IPS-20b (cell line): ENCODE measurements at regions not wholly inside any gene's neighbourhood (a gene's known extent, or its start where the extent isn't known, plus 50 kb on each side); places are given as distances from the start of the nearest gene placed in this dataset.
"Not testable (repeated sequence)": the region's sequence is repeated elsewhere in the genome, so short reads cannot be mapped to it uniquely, and the experiment has no call there.

Source experiments
- H3K27ac ChIP-seq: one replicate; pipeline ENCODE4 v1.5.1; 2013; ENCODE audit warnings: low read length
- H3K27me3 ChIP-seq: 2 replicates; pipeline ENCODE4 v1.6.1; 2013; ENCODE audit warnings: mild to moderate bottlenecking, low read length, inconsistent platforms; ENCODE audit not compliant: insufficient read depth
- H3K36me3 ChIP-seq: 2 replicates; pipeline ENCODE4 v1.6.1; 2013; ENCODE audit warnings: low read depth, mild to moderate bottlenecking, inconsistent platforms, low read length, moderate library complexity; ENCODE audit not compliant: insufficient read depth
- H3K4me1 ChIP-seq: 2 replicates; pipeline ENCODE4 v1.6.1; 2013; ENCODE audit warnings: mild to moderate bottlenecking, control low read depth, inconsistent platforms, low read length, moderate library complexity; ENCODE audit not compliant: insufficient read depth
- H3K4me3 ChIP-seq: 2 replicates; pipeline ENCODE4 v1.5.1; 2013; ENCODE audit warnings: mild to moderate bottlenecking, low read length, inconsistent platforms
- H3K9ac ChIP-seq: 2 replicates; pipeline ENCODE4 v1.6.1; 2013; ENCODE audit warnings: low read depth, mild to moderate bottlenecking, inconsistent platforms, low read length, moderate library complexity
- H3K9me3 ChIP-seq: 2 replicates; pipeline ENCODE4 v1.6.1; 2013; ENCODE audit warnings: mild to moderate bottlenecking, low read depth, low read length, inconsistent platforms; ENCODE audit not compliant: insufficient read depth

DNA sequence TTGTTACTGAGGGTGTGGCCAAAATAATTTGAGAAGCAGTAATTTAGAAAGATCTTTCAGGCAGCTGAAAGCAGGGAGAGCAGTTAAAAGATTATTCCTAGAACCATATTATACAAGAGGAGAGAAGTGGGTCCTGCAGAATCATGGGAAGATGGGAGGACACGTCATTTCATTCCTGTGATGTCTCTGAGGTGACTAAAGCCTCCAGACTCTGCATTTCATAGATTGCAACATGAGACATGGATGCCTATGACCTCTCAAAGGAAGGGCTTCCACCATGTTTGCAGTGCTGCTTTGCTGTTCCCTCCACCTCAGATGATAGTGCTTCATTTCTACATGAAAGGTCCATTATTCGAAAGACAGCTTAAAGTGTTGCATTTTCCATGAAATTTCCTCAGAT is 788.4 kb downstream of the TSN start:
- Histone ChIP-seq H3K4me1 (no peaks in the 10 kb centered on the region), H3K9me3 (no peaks in the 10 kb centered on the region), H3K27ac (no peak overlapping the region), H3K4me3 (no peak overlapping the region), H3K9ac (no peak overlapping the region), H3K27me3 (no peaks in the 10 kb centered on the region), H3K36me3 (no peaks in the 10 kb centered on the region)

GRCh38 chr2:122545821-122546220 is 790.4 kb downstream of the TSN start:
- Histone ChIP-seq H3K9ac (no peak overlapping the region), H3K27me3 (no peaks in the 10 kb centered on the region), H3K9me3 (peaks cover 7% of the 10 kb centered on the region; the same call in 1 of the 2 replicates), H3K4me1 (no peaks in the 10 kb centered on the region), H3K4me3 (no peak overlapping the region), H3K36me3 (no peaks in the 10 kb centered on the region), H3K27ac (no peak overlapping the region)

DNA sequence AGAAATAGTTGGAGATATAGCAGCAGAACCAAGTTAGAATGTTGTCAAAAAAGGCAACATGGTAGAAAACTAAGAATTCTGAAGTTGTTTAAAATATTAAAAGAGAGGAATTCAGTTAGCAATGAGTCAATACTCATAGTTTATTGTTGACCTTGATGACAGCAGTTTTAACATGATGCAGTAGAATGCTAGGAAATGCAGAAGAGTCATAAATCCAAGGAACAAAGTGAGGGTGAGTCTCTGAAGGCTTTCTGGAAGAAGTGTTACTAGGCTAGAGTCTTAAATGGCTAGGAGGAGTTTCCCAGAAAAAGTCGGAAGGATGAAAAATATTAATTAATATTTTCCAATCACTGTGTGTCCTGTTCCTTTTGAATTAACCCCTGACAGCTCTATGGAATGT is 807.3 kb downstream of the TSN start:
- Histone ChIP-seq H3K36me3 (no peaks in the 10 kb centered on the region), H3K9me3 (no peaks in the 10 kb centered on the region), H3K27me3 (no peaks in the 10 kb centered on the region), H3K4me3 (no peak overlapping the region), H3K27ac (no peak overlapping the region), H3K4me1 (no peaks in the 10 kb centered on the region), H3K9ac (no peak overlapping the region)

DNA sequence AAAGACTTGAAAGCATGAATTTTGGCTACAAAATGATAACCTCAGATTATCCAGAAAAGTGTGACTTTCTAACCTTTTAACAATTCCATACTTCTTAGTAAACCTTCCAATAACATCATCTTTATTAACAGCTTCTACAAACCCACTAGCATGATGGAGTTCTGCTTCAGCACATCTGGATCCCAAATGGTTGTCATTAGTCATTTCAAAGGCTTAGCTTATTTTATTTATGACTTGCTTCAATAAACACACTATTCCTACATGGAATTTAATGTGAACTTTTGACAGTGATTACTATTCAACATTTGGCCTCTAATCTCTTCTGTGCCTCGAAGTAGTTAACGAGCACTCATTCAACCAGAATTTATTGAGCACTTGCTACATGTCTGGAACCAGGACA is 808.3 kb downstream of the TSN start:
- H3K9ac ChIP-seq, result no peak overlapping the region

DNA sequence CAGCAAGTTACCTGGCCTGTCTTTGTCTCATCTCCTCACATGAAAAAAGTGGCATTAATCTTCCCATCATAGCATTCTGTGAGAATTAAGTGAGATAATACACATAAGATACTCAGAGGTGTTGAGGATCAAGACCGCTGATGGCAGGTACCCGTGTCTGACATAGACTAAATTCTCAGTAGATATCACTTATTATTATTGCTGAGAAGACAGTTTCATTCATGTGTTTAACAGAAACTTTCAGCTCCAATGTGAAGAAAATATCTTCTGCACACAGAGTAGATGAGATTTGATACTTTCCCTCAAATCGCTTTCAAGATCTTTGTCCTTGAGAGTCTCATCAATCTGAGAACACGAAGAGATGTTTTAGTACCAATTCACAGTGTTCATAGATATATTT is 809.4 kb downstream of the TSN start:
- H3K27me3 ChIP-seq, result no peaks in the 10 kb centered on the region
- H3K9me3 ChIP-seq, result no peaks in the 10 kb centered on the region
- H3K27ac ChIP-seq, result no peak overlapping the region
- no peak overlapping the region for H3K9ac ChIP-seq
- H3K4me1 ChIP-seq, result no peaks in the 10 kb centered on the region
- H3K4me3 ChIP-seq, result no peak overlapping the region
- no peaks in the 10 kb centered on the region for H3K36me3 ChIP-seq

More for the DNA sequence above, 808.3 kb downstream of the TSN start:
- no peaks in the 10 kb centered on the region for H3K9me3 ChIP-seq
- H3K27me3 ChIP-seq, result no peaks in the 10 kb centered on the region
- H3K36me3 ChIP-seq, result no peaks in the 10 kb centered on the region
- no peak overlapping the region for H3K27ac ChIP-seq
- H3K4me3 ChIP-seq, result no peak overlapping the region
- no peaks in the 10 kb centered on the region for H3K4me1 ChIP-seq

GRCh38 chr2:122565364-122565763 is 809.9 kb downstream of the TSN start:
- H3K4me3 ChIP-seq, result no peak overlapping the region
- H3K4me1 ChIP-seq, result no peaks in the 10 kb centered on the region
- H3K36me3 ChIP-seq, result no peaks in the 10 kb centered on the region
- no peak overlapping the region for H3K27ac ChIP-seq
- no peaks in the 10 kb centered on the region for H3K9me3 ChIP-seq
- no peak overlapping the region for H3K9ac ChIP-seq
- H3K27me3 ChIP-seq, result no peaks in the 10 kb centered on the region

DNA sequence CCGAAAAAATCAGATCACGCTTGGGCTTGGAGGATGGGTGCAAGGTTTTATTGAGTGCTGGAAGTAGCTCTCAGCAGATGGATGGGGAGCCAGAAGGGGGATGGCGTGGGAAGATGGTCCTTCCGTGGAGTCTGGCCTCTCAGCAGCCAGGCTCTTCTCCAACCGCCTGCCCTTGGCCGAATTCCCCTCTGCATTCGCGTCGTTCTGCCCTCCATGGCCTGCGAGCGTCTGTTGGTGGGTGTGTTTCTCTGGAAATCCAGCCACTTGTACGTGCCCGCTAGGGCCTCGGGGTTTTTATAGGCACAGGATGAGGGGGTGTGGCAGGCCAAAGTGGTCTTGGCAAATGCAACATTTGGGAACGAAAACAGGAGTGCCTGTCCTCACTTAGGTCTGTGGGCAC is 815.2 kb downstream of the TSN start:
- Histone ChIP-seq H3K27ac (no peak overlapping the region), H3K36me3 (no peaks in the 10 kb centered on the region), H3K4me1 (no peaks in the 10 kb centered on the region), H3K27me3 (no peaks in the 10 kb centered on the region), H3K4me3 (no peak overlapping the region), H3K9me3 (no peaks in the 10 kb centered on the region), H3K9ac (no peak overlapping the region)

- not testable (repeated sequence) for H3K36me3 ChIP-seq, H3K4me1 ChIP-seq, H3K9me3 ChIP-seq, H3K27ac ChIP-seq, H3K27me3 ChIP-seq, H3K4me3 ChIP-seq, H3K9ac ChIP-seq
These were observed 816.0 kb downstream of the TSN start for GRCh38 chr2:122571471-122571870.

DNA sequence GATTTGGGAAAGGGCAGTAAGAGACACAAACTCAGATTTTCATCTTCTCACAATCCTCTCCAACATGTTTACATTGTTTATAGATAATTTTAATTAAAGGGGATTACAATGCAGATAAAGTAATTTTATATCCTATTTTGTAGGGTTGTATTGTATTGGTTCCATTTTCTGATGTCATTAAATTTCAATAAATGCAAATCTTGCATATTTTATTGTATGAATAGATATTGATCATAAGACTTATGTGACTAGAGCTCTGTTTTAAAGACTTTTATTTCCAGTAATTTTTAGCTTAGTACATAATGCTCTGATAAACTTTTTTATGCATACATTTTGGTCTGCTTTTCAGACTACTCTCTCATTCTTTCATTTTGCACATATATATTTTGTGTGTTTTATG is 819.6 kb downstream of the TSN start:
- Histone ChIP-seq H3K36me3 (no peaks in the 10 kb centered on the region), H3K4me3 (no peak overlapping the region), H3K27me3 (no peaks in the 10 kb centered on the region), H3K9me3 (no peaks in the 10 kb centered on the region), H3K4me1 (no peaks in the 10 kb centered on the region), H3K27ac (no peak overlapping the region), H3K9ac (no peak overlapping the region)

GRCh38 chr2:122583159-122583917 is 827.9 kb downstream of the TSN start:
- no peaks in the 10 kb centered on the region for H3K9me3 ChIP-seq
- H3K27me3 ChIP-seq, result no peaks in the 10 kb centered on the region
- no peaks in the 10 kb centered on the region for H3K36me3 ChIP-seq
- H3K4me1 ChIP-seq, result no peaks in the 10 kb centered on the region
- H3K4me3 ChIP-seq, result no peak overlapping the region
- no peak overlapping the region for H3K9ac ChIP-seq
- no peak overlapping the region for H3K27ac ChIP-seq

DNA sequence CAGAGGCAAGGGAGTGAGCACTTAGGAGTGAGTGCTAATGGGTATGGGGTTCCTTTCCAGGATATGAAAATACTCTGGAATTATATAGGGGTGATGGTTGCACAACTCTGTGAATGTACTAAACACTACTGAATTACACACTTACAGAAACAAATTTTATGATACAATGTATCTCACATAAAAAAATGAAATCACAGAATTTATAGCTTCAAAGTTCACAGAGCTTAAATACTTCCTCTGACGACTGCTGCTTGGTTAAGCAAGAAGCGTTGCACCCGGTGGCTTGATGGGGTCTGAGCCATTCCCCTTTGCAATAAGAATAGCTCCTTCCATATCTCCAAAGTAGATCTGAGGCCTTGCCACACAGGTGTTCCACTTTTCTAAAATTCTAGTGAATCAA is 835.1 kb downstream of the TSN start:
- Histone ChIP-seq H3K4me1 (no peaks in the 10 kb centered on the region), H3K36me3 (no peaks in the 10 kb centered on the region), H3K4me3 (no peak overlapping the region), H3K27me3 (no peaks in the 10 kb centered on the region), H3K9me3 (no peaks in the 10 kb centered on the region), H3K27ac (no peak overlapping the region), H3K9ac (no peak overlapping the region)

DNA sequence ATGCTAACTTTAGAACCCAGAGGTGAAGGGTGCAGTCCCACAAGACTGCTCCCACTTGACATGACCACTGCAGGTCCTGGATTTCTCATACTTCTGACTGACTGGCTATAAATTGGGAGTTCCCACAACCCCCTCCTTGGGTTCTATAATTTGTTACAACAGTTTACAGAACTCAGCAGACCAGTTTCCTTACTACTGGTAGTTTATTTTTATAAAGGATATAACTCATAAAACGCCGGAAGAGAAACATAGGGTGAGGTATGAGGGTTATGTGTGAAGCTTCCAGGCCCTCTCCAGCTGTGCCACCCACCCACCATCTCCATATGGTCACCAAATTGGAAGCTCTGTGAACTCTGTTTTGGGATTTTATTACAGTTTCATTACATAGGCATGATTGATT is 839.6 kb downstream of the TSN start:
- Histone ChIP-seq H3K9ac (no peak overlapping the region), H3K27me3 (no peaks in the 10 kb centered on the region), H3K27ac (no peak overlapping the region), H3K9me3 (no peaks in the 10 kb centered on the region), H3K4me3 (no peak overlapping the region), H3K4me1 (no peaks in the 10 kb centered on the region), H3K36me3 (no peaks in the 10 kb centered on the region)
